Panc1 (cell line): ENCODE measurements at regions not wholly inside any gene's neighbourhood (a gene's known extent, or its start where the extent isn't known, plus 50 kb on each side); places are given as distances from the start of the nearest gene placed in this dataset.

Source experiments
- ATAC-seq: fragments of 200-7000 bp; cut with Tn5 transposase; 2 replicates; pipeline ENCODE4 v1.9.1; 2020; ENCODE audit warnings: mild to moderate bottlenecking, moderate library complexity
- BruUV-seq: library from RNA; stranded (reverse); fragments of 400-500 nt; replicated peaks from 2 replicates; lab custom pipeline; 2021; lab: Mats Ljungman, UMichigan
- CTCF ChIA-PET: fragments of 300-600 bp; sonication (Branson Sonifier 250); formaldehyde crosslinking; loops from one replicate; lab custom pipeline; 2022; ENCODE audit warnings: antibody characterized with exemption; lab: Charles Lee
- POLR2A ChIA-PET: fragments of 300-600 bp; sonication (Branson Sonifier 250); formaldehyde crosslinking; loops from one replicate; lab custom pipeline; 2022; ENCODE audit warnings: antibody characterized with exemption; lab: Charles Lee
- DNase-seq: peaks from one replicate; pipeline ENCODE4 v3.0.0-alpha.2; 2010; ENCODE audit warnings: low read depth, low spot score
- H3K27ac ChIP-seq: 2 replicates; pipeline ENCODE4 v1.5.1; 2011; ENCODE audit warnings: mild to moderate bottlenecking, low read length, inconsistent platforms
- H3K27me3 ChIP-seq: fragments of 200-500 bp; sonication (Bioruptor generic); 2 replicates; pipeline ENCODE4 v1.6.0; 2014; ENCODE audit warnings: low read length, inconsistent platforms; ENCODE audit not compliant: control insufficient read depth, insufficient read depth
- H3K36me3 ChIP-seq: fragments of 200-500 bp; sonication (Bioruptor generic); 2 replicates; pipeline ENCODE4 v1.5.1; 2014; ENCODE audit warnings: inconsistent platforms, mild to moderate bottlenecking, low read length, moderate library complexity; ENCODE audit not compliant: control insufficient read depth, insufficient read depth
- H3K4me1 ChIP-seq: 2 replicates; pipeline ENCODE4 v1.5.1; 2011; ENCODE audit warnings: inconsistent platforms, mild to moderate bottlenecking, low read length, moderate library complexity; ENCODE audit not compliant: control insufficient read depth, insufficient read depth
- H3K4me3 ChIP-seq, 2 experiments: 2 replicates each; pipeline ENCODE4 v1.5.1; 2011 to 2012; ENCODE audit warnings: low read depth in 2 of 2, low read length in 2 of 2, mild to moderate bottlenecking in 2 of 2, inconsistent platforms in 1 of 2, moderate library complexity in 1 of 2
- H3K9me3 ChIP-seq: fragments of 200-500 bp; sonication (Bioruptor generic); 2 replicates; pipeline ENCODE4 v1.5.1; 2014; ENCODE audit warnings: low read depth, mild to moderate bottlenecking, inconsistent platforms, low read length, moderate library complexity; ENCODE audit not compliant: control insufficient read depth, insufficient read depth
- CTCF ChIP-seq: fragments of 450-650 bp; IDR thresholded peaks from 2 replicates; pipeline ENCODE4 v1.5.1; 2017; ENCODE audit warnings: mild to moderate bottlenecking
- POLR2AphosphoS5 ChIP-seq: IDR thresholded peaks from 2 replicates; pipeline ENCODE4 v1.6.1; 2012; ENCODE audit warnings: mild to moderate bottlenecking, low read depth, low read length, moderate library complexity
- REST ChIP-seq, 2 experiments: IDR thresholded peaks; 2 replicates each; pipeline ENCODE4 v1.6.1; 2011 to 2012; ENCODE audit warnings: low read depth in 2 of 2, control low read depth in 1 of 2, low read length in 1 of 2, mild to moderate bottlenecking in 1 of 2, moderate library complexity in 1 of 2; ENCODE audit not compliant: insufficient read depth in 1 of 2
- SIN3A ChIP-seq: IDR thresholded peaks from 2 replicates; pipeline ENCODE4 v1.6.1; 2012; ENCODE audit warnings: low read depth, mild to moderate bottlenecking, low read length, moderate library complexity, borderline replicate concordance; ENCODE audit not compliant: insufficient read depth
- TCF7L2 ChIP-seq: IDR thresholded peaks from 2 replicates; pipeline ENCODE4 v1.6.1; 2011; ENCODE audit warnings: mild to moderate bottlenecking, low read depth, low read length, inconsistent platforms
- in situ Hi-C: cut with HindIII; loops from 2 replicates; pipeline ENCODE4 v1.10.0; 2016; ENCODE audit warnings: low sequenced_read_pairs, low pct_unique_long_range_greater_than_20kb
- intact Hi-C: fragments of 100-400 bp; cut with micrococcal nuclease; formaldehyde crosslinking; loops from one replicate; pipeline ENCODE4 v1.10.0; 2022; ENCODE audit not compliant: unreplicated experiment

GRCh38 chr13:52921194-52921593, 72.8 kb upstream of the PCDH8 start:
- ATAC-seq (no peak), DNase-seq (no peak)
- no peak overlapping the region for H3K27ac ChIP-seq
- no peaks in the 10 kb centered on the region for H3K27me3 ChIP-seq
- H3K36me3 ChIP-seq = no peaks in the 10 kb centered on the region
- H3K4me3 ChIP-seq = no peak overlapping the region
- TF ChIP-seq SIN3A = no peak
- no peak for TF ChIP-seq REST (IDR thresholded peaks at IDR 0.05; ENCODE audit: insufficient read depth in 1 of 2, low read depth in 2 of 2, low read length in 1 of 2)
- no peak for TF ChIP-seq POLR2AphosphoS5
- TF ChIP-seq CTCF = no peak
- no peak for TF ChIP-seq TCF7L2
- intact Hi-C loops (no loop called here), in situ Hi-C loops (no loop called here)
- H3K4me1 ChIP-seq = no peaks in the 10 kb centered on the region
- CTCF ChIA-PET = no interaction called here
- POLR2A ChIA-PET = no interaction called here
- H3K9me3 ChIP-seq = no peaks in the 10 kb centered on the region
- no TSS peak for BruUV-seq

- CTCF ChIA-PET = no interaction called here
- H3K36me3 ChIP-seq = no peaks in the 10 kb centered on the region
- no peaks in the 10 kb centered on the region for H3K9me3 ChIP-seq
- intact Hi-C loops (no loop called here), in situ Hi-C loops (no loop called here)
- no peak overlapping the region for H3K4me3 ChIP-seq
- no peaks in the 10 kb centered on the region for H3K27me3 ChIP-seq
- TF ChIP-seq REST (IDR thresholded peaks at IDR 0.05; ENCODE audit: insufficient read depth in 1 of 2, low read depth in 2 of 2, low read length in 1 of 2) = no peak
- TF ChIP-seq SIN3A = no peak
- no peaks in the 10 kb centered on the region for H3K4me1 ChIP-seq
- ATAC-seq (no peak), DNase-seq (no peak)
- no peak overlapping the region for H3K27ac ChIP-seq
- BruUV-seq = no TSS peak
- POLR2A ChIA-PET = no interaction called here
Measured at GRCh38 chr13:52916486-52916990, 68.1 kb upstream of the PCDH8 start.
